Activated CD8-positive, alpha-beta T cell treated with anti-CD3 and anti-CD28 coated beads for 36 hours (primary cell): ENCODE measurements at regions not wholly inside any gene's neighbourhood (a gene's known extent, or its start where the extent isn't known, plus 50 kb on each side); places are given as distances from the start of the nearest gene placed in this dataset.

Experiments used
- ATAC-seq: fragments of 200-7000 bp; cut with Tn5 transposase; one replicate; pipeline ENCODE4 v1.10.0; 2021; ENCODE audit warnings: mild to moderate bottlenecking, moderate library complexity
- CTCF ChIA-PET: fragments of 350-600 bp; sonication (Branson Sonifier 250); formaldehyde crosslinking; loops from one replicate; lab custom pipeline; 2021; ENCODE audit warnings: antibody characterized with exemption; lab: Charles Lee
- POLR2A ChIA-PET: fragments of 350-600 bp; sonication (Branson Sonifier 250); formaldehyde crosslinking; loops from one replicate; lab custom pipeline; 2021; ENCODE audit warnings: antibody characterized with exemption; lab: Charles Lee
- DNase-seq: peaks from one replicate; pipeline ENCODE4 v3.0.0-alpha.2; 2020
- H3K27ac Mint-ChIP-seq: one replicate; pipeline ENCODE4 v1.8.0; 2021; ENCODE audit warnings: mild to moderate bottlenecking, mixed read lengths
- H3K27me3 Mint-ChIP-seq: one replicate; pipeline ENCODE4 v1.8.0; 2021; ENCODE audit warnings: mixed read lengths
- H3K36me3 Mint-ChIP-seq: one replicate; pipeline ENCODE4 v1.8.0; 2021; ENCODE audit warnings: low read depth, mixed read lengths
- H3K4me1 Mint-ChIP-seq: one replicate; pipeline ENCODE4 v1.8.0; 2021; ENCODE audit warnings: low read depth, mixed read lengths
- H3K4me3 Mint-ChIP-seq: one replicate; pipeline ENCODE4 v1.8.0; 2021; ENCODE audit warnings: mild to moderate bottlenecking, moderate library complexity, mixed read lengths
- H3K9me3 Mint-ChIP-seq: one replicate; pipeline ENCODE4 v1.8.0; 2021; ENCODE audit warnings: mixed read lengths
- CTCF ChIP-seq: fragments of 200-600 bp; IDR thresholded peaks from one replicate; pipeline ENCODE4 v1.8.0; 2022; ENCODE audit warnings: antibody characterized with exemption, mild to moderate bottlenecking
- intact Hi-C: fragments of 100-400 bp; cut with micrococcal nuclease; formaldehyde crosslinking; loops from one replicate; pipeline ENCODE4 v1.10.0; 2022

GRCh38 chr3:117181222-117181621 lies 471.6 kb downstream of the TUSC7 start:
- Mint-ChIP-seq H3K27me3 (no peaks in the 10 kb centered on the region), H3K4me3 (no peak overlapping the region), H3K9me3 (peaks cover 7% of the 10 kb centered on the region), H3K4me1 (no peaks in the 10 kb centered on the region), H3K36me3 (no peaks in the 10 kb centered on the region), H3K27ac (no peak overlapping the region)
- intact Hi-C loops = no loop called here
- no peak for TF ChIP-seq CTCF
- ATAC-seq = no peak
- POLR2A ChIA-PET = no interaction called here
- no peak for DNase-seq
- CTCF ChIA-PET = no interaction called here

- intact Hi-C loops = no loop called here
- Mint-ChIP-seq H3K27ac (no peak overlapping the region), H3K9me3 (peaks cover 6% of the 10 kb centered on the region), H3K27me3 (no peaks in the 10 kb centered on the region), H3K36me3 (no peaks in the 10 kb centered on the region), H3K4me3 (no peak overlapping the region), H3K4me1 (no peaks in the 10 kb centered on the region)
- TF ChIP-seq CTCF = no peak
- DNase-seq (no peak), ATAC-seq (no peak)
- ChIA-PET CTCF (no interaction called here), POLR2A (no interaction called here)
Observed at GRCh38 chr3:117184574-117184973, 475.0 kb downstream of the TUSC7 start.

GRCh38 chr3:117191245-117191644 lies 481.7 kb downstream of the TUSC7 start:
- ATAC-seq (no peak), DNase-seq (no peak)
- Mint-ChIP-seq H3K9me3 (no peaks in the 10 kb centered on the region), H3K27ac (no peak overlapping the region), H3K4me1 (no peaks in the 10 kb centered on the region), H3K27me3 (no peaks in the 10 kb centered on the region), H3K4me3 (no peak overlapping the region), H3K36me3 (no peaks in the 10 kb centered on the region)
- CTCF ChIA-PET = no interaction called here
- POLR2A ChIA-PET = no interaction called here
- TF ChIP-seq CTCF = no peak
- intact Hi-C loops = no loop called here

GRCh38 chr3:117192888-117193287 lies 483.3 kb downstream of the TUSC7 start:
- Mint-ChIP-seq H3K36me3 (no peaks in the 10 kb centered on the region), H3K9me3 (peaks cover 4% of the 10 kb centered on the region), H3K4me3 (no peak overlapping the region), H3K27me3 (no peaks in the 10 kb centered on the region), H3K27ac (no peak overlapping the region), H3K4me1 (no peaks in the 10 kb centered on the region)
- intact Hi-C loops = no loop called here
- ChIA-PET CTCF (no interaction called here), POLR2A (no interaction called here)
- no peak for TF ChIP-seq CTCF
- ATAC-seq (no peak), DNase-seq (no peak)

GRCh38 chr3:117193390-117193789 lies 483.8 kb downstream of the TUSC7 start:
- H3K27me3 Mint-ChIP-seq = no peaks in the 10 kb centered on the region
- no peak overlapping the region for H3K4me3 Mint-ChIP-seq
- no peaks in the 10 kb centered on the region for H3K36me3 Mint-ChIP-seq
- no peak for TF ChIP-seq CTCF
- ATAC-seq = no peak
- ChIA-PET POLR2A (no interaction called here), CTCF (no interaction called here)
- intact Hi-C loops = no loop called here
- DNase-seq = no peak
- peaks cover 4% of the 10 kb centered on the region for H3K9me3 Mint-ChIP-seq
- H3K27ac Mint-ChIP-seq = no peak overlapping the region
- no peaks in the 10 kb centered on the region for H3K4me1 Mint-ChIP-seq
